WTC11 (cell line): ENCODE measurements at regions not wholly inside any gene's neighbourhood (a gene's known extent, or its start where the extent isn't known, plus 50 kb on each side); places are given as distances from the start of the nearest gene placed in this dataset.

Source experiments
- AR ChIP-seq: fragments of 250-450 bp; sonication (Bioruptor Pico); IDR thresholded peaks from 2 replicates; pipeline ENCODE4 v1.9.0; 2021; ENCODE audit warnings: mild to moderate bottlenecking
- ARID4B ChIP-seq: sonication (generic); formaldehyde crosslinking; IDR thresholded peaks from 2 replicates; pipeline ENCODE4 v1.8.0; 2023; ENCODE audit warnings: missing genetic modification reagents, mild to moderate bottlenecking, borderline replicate concordance
- CBFB ChIP-seq: sonication (generic); formaldehyde crosslinking; IDR thresholded peaks from 2 replicates; pipeline ENCODE4 v1.8.1; 2022; ENCODE audit warnings: mild to moderate bottlenecking, low read depth, missing genetic modification reagents
- FOXK1 ChIP-seq: sonication (generic); formaldehyde crosslinking; IDR thresholded peaks from 2 replicates; pipeline ENCODE4 v1.8.0; 2022; ENCODE audit warnings: mild to moderate bottlenecking, moderate library complexity, missing genetic modification reagents
- MYBL2 ChIP-seq: sonication (generic); formaldehyde crosslinking; IDR thresholded peaks from 2 replicates; pipeline ENCODE4 v1.8.1; 2023; ENCODE audit warnings: mild to moderate bottlenecking, moderate library complexity, missing genetic modification reagents
- NR1H2 ChIP-seq: sonication (generic); formaldehyde crosslinking; IDR thresholded peaks from 2 replicates; pipeline ENCODE4 v1.9.0; 2021; ENCODE audit warnings: mild to moderate bottlenecking, moderate library complexity, missing genetic modification reagents
- OVOL2 ChIP-seq: fragments of 250-450 bp; sonication (Bioruptor Pico); IDR thresholded peaks from 2 replicates; pipeline ENCODE4 v1.9.0; 2021; ENCODE audit warnings: mild to moderate bottlenecking, borderline replicate concordance
- RORB ChIP-seq: fragments of 250-450 bp; sonication (Bioruptor Pico); IDR thresholded peaks from 2 replicates; pipeline ENCODE4 v1.9.0; 2021; ENCODE audit warnings: mild to moderate bottlenecking
- TCF7 ChIP-seq: sonication (generic); formaldehyde crosslinking; IDR thresholded peaks from 2 replicates; pipeline ENCODE4 v1.8.0; 2022; ENCODE audit warnings: mild to moderate bottlenecking, low read depth, missing genetic modification reagents, moderate library complexity
- TP53 ChIP-seq: sonication (generic); formaldehyde crosslinking; IDR thresholded peaks from 2 replicates; pipeline ENCODE4 v1.8.1; 2023; ENCODE audit warnings: mild to moderate bottlenecking, missing genetic modification reagents
- ZBTB43 ChIP-seq: sonication (generic); formaldehyde crosslinking; IDR thresholded peaks from 2 replicates; pipeline ENCODE4 v1.8.1; 2023; ENCODE audit warnings: mild to moderate bottlenecking, missing genetic modification reagents
- ZNF317 ChIP-seq: sonication (generic); formaldehyde crosslinking; IDR thresholded peaks from 2 replicates; pipeline ENCODE4 v1.8.1; 2023; ENCODE audit warnings: low read depth, mild to moderate bottlenecking, moderate library complexity, missing genetic modification reagents, borderline replicate concordance
- ZNF425 ChIP-seq: fragments of 250-450 bp; sonication (Bioruptor Pico); conservative IDR thresholded peaks from 2 replicates; pipeline ENCODE4 v1.9.0; 2021; ENCODE audit warnings: mild to moderate bottlenecking
- ZNF671 ChIP-seq: fragments of 250-450 bp; sonication (Bioruptor Pico); IDR thresholded peaks from 2 replicates; pipeline ENCODE4 v1.8.0; 2021; ENCODE audit warnings: mild to moderate bottlenecking
- ZSCAN18 ChIP-seq: fragments of 250-450 bp; sonication (Bioruptor Pico); IDR thresholded peaks from 2 replicates; pipeline ENCODE4 v2.1.2; 2022; ENCODE audit warnings: mild to moderate bottlenecking, moderate library complexity
- TF ChIP-seq, protein P1 (sequence below): sonication (generic); formaldehyde crosslinking; IDR thresholded peaks from 2 replicates; pipeline ENCODE4 v1.8.0; 2022; ENCODE audit warnings: mild to moderate bottlenecking, missing genetic modification reagents

- TF ChIP-seq ARID4B (no peak), NR1H2 (CRISPR knock-in tag) (no peak), ZBTB43 (CRISPR knock-in tag) (no peak), CBFB (CRISPR knock-in tag) (no peak), ZNF671 (CRISPR knock-in tag) (no peak), TP53 (CRISPR knock-in tag) (no peak), ZNF317 (CRISPR knock-in tag) (no peak), OVOL2 (CRISPR knock-in tag) (no peak), MYBL2 (no peak), TCF7 (CRISPR knock-in tag) (no peak), AR (CRISPR knock-in tag) (no peak), ZSCAN18 (CRISPR knock-in tag) (no peak), FOXK1 (CRISPR knock-in tag) (no peak), ZNF425 (no peak), RORB (no peak)
- TF ChIP-seq, protein P1, sequence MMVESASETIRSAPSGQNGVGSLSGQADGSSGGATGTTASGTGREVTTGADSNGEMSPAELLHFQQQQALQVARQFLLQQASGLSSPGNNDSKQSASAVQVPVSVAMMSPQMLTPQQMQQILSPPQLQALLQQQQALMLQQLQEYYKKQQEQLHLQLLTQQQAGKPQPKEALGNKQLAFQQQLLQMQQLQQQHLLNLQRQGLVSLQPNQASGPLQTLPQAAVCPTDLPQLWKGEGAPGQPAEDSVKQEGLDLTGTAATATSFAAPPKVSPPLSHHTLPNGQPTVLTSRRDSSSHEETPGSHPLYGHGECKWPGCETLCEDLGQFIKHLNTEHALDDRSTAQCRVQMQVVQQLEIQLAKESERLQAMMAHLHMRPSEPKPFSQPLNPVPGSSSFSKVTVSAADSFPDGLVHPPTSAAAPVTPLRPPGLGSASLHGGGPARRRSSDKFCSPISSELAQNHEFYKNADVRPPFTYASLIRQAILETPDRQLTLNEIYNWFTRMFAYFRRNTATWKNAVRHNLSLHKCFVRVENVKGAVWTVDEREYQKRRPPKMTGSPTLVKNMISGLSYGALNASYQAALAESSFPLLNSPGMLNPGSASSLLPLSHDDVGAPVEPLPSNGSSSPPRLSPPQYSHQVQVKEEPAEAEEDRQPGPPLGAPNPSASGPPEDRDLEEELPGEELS: no peak
These were observed 426.7 kb upstream of the ITGA1 start (continued) for GRCh38 chr5:52360985-52361384.
